Skin epidermis (tissue), 12 donors: ENCODE measurements at regions not wholly inside any gene's neighbourhood (a gene's known extent, or its start where the extent isn't known, plus 50 kb on each side); places are given as distances from the start of the nearest gene placed in this dataset.
"Not testable (repeated sequence)": the region's sequence is repeated elsewhere in the genome, so short reads cannot be mapped to it uniquely, and the experiment has no call there.

Experiments
- H3K27ac ChIP-seq, 21 experiments: fragments of 200-600 bp; sonication (generic) in 11 of 21; one replicate each; pipeline ENCODE4 v1.5.0; 2020; ENCODE audit warnings: mild to moderate bottlenecking in 3 of 21, inconsistent platforms in 2 of 21, moderate library complexity in 2 of 21
- H3K4me3 ChIP-seq, 7 experiments: fragments of 200-600 bp; sonication (generic) in 2 of 7; one replicate each; pipeline ENCODE4 v1.5.0; 2020; ENCODE audit warnings: inconsistent platforms in 2 of 7, mild to moderate bottlenecking in 2 of 7, moderate library complexity in 1 of 7

- Histone ChIP-seq H3K4me3 (no peak overlapping the region), H3K27ac (no peak overlapping the region)
Observed at GRCh38 chr3:159030886-159031679, 229.2 kb downstream of the MFSD1 start.

DNA sequence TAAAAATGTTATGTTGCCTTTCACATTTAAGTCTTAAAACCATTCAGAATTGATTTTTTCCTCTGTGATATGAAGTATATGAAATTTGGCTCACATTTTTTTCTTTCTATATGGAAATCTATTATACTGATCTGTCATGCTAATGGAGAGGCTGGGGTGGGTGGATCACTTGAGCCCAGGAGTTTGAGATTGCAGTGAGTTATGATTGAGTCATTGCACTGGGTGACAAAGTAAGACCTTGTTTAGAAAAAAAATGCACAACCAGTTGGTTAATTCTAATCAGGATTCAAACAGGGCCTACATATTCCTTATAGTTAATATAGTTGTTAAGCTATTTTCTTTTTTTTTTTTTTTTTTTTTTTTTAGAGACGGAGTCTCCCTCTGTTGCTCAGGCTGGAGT, 230.5 kb downstream of the MFSD1 start:
- no peak overlapping the region for H3K4me3 ChIP-seq
- no peak overlapping the region for H3K27ac ChIP-seq

- H3K4me3 ChIP-seq = no peak overlapping the region
- H3K27ac ChIP-seq = no peak overlapping the region
Observed at GRCh38 chr3:159038405-159038804, 236.6 kb downstream of the MFSD1 start.

DNA sequence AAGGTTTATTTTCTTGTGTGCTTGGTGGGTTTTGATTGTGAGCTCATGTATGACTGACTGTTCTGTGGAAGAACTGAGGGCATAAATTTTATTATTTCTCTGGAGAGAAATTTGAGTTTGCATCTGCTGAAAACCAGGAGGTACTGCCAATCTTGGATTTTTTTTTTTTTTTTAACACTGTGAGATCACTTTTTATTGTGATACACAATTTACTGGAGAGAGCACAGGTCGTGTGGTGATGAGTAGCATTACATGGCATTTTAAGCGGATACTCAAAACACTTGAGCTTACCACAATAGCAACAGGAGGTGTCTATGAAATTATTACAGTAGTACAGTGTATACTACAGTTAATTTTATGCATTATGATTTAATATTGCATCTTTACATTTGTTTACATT, 237.4 kb downstream of the MFSD1 start:
- Histone ChIP-seq H3K27ac (no peak overlapping the region), H3K4me3 (no peak overlapping the region)

DNA sequence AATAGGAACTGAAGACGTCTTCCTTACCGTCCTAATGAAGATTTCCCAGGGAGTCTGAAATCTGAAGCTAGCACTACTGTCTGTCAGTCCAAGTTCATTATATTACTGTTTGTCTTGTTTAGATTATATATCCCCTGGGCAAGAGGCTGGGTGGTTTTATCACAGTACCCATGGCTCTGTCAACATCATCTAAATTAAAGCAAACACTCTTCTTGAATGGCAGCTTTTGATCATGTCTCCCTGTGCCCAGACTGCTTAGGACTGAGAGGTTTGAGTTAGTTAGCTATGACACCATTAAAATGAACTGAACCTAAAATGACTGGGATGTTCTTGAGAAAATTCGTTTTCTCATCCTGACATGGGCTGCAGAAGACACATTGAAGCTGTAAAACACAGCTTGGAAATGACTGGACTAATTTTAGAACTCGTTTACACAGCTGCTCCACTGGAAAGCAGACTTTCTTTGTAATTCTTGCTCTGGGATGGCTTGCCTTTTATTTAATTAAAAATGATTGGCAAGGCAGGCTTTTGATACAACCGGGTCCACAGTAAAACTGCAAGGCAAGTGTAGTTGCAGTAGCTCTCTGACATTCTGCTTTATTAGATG, 243.5 kb downstream of the MFSD1 start:
- no peak overlapping the region for H3K4me3 ChIP-seq
- H3K27ac ChIP-seq = no peak overlapping the region

GRCh38 chr3:159047361-159047760, 245.5 kb downstream of the MFSD1 start:
- Histone ChIP-seq H3K27ac (no peak overlapping the region), H3K4me3 (no peak overlapping the region)

GRCh38 chr3:159052494-159052893, 250.6 kb downstream of the MFSD1 start:
- not testable (repeated sequence) for H3K27ac ChIP-seq, H3K4me3 ChIP-seq

DNA sequence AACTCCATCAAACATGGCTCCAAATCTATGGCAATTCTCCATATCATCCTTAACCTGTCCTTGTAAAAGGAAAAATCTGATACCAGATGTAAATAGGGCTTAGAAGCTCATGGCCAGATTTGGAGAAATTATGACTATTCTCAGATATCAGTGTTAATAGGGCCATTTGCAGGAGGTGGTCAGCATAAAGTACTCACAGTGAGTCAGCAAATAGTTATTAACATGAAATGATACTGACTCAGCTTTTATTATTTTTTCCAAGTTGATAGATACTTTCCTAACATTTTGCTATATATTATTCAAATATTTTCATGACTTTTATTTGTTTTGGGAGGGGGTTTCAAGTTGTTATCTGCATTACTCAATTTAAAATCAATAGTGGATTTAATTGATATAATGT, 255.8 kb downstream of the MFSD1 start:
- H3K4me3 ChIP-seq = no peak overlapping the region
- no peak overlapping the region for H3K27ac ChIP-seq

DNA sequence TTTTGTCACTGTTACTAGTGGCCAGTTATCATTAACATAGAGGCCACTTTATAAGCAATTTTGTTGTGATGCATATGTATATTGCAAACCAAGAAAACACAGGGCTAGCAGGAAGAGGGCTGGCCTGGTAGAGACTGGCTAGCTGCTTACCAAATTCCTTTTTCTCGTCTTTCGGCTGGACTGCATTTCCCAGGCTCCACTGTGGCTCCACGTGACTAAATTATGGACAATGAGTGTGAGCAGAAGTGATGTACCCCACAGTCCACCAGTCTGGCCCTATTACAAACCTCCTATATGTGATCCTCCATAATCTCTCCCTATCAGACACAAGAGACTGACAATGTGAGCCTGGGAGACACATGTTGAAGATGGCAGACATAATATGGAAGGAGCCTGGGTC, 257.0 kb downstream of the MFSD1 start:
- Histone ChIP-seq H3K27ac (no peak overlapping the region), H3K4me3 (no peak overlapping the region)

DNA sequence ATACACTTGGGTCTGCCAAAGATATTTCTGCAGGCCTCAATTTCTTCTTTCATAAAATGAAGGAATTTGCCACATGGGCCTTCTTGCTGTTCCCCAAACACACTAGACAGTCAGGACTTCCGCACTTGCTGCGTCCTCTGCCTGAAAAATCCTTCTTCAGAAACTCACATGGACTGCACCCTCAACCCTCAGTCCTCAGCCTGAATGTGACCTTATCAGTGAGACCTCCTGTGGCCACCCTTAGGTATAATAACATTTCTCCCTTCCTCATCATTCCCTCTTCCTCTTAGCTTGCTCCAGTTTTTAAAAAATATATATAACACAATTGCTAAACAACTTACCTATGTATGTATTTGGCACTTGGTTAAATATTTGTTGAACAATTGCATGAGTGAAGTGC, 257.5 kb downstream of the MFSD1 start:
- H3K4me3 ChIP-seq = no peak overlapping the region
- H3K27ac ChIP-seq = no peak overlapping the region

GRCh38 chr3:159062734-159063410, 261.0 kb downstream of the MFSD1 start:
- Histone ChIP-seq H3K27ac (no peak overlapping the region), H3K4me3 (no peak overlapping the region)

- no peak within 1 kb of the TSS for H3K4me3 ChIP-seq
- no peak within 1 kb of the TSS for H3K27ac ChIP-seq
Observed at GRCh38 chr3:159069091-159069490, 267.2 kb downstream of the MFSD1 start, which contains the start of gene IQCJ. Gene IQCJ, plus strand, starts transcription at chr3:159069319.

DNA sequence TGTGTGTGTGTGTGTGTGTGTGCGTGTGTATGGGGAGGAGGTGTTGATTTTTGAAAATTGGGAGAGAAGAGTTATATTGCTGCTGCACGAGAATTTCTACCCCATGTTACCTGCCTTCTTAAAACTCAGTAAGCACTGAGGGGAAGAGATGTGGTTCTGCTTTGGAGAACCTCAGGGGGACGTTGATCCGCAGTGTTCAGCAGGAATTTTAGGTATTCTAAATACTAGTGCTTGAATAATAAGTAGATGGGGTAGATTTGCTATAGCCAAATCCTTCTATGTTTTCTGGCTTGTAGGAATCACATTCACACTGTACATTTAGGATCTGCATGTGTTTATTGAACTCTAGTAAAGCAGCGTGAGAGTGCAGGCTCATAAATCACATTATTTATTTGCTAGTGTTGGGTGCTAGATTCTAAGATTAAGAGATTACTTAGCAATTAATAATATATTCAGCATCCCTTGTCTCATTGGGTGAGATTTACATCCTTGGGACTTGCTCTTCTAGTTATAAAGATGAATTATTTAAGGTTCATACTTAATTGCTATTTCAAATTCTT, 268.1 kb downstream of the MFSD1 start:
- no peak overlapping the region for H3K27ac ChIP-seq
- no peak overlapping the region for H3K4me3 ChIP-seq

GRCh38 chr3:159074756-159075701, 273.2 kb downstream of the MFSD1 start:
- Histone ChIP-seq H3K27ac (no peak overlapping the region), H3K4me3 (no peak overlapping the region)

- no peak overlapping the region for H3K4me3 ChIP-seq
- no peak overlapping the region for H3K27ac ChIP-seq
Observed at GRCh38 chr3:159077860-159078259, 276.0 kb downstream of the MFSD1 start.

DNA sequence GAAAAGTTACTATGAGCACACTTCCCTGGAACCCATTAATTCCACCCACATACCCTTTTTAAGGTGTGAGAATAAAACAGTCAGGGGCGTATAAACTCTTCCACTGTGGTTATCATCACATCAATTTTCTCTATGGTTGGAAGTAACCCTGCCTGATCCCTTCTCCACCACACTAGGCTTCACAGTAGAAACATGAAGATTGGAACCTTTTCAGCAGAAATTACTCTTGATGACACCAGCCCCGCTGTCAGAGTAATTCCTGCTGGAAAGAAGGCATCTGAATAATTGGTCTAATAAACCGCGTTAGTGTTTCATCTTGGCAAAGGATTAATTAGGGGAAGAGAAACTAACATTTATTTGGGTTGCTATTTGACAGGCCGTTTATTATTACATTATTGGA, 278.4 kb downstream of the MFSD1 start:
- no peak overlapping the region for H3K27ac ChIP-seq
- no peak overlapping the region for H3K4me3 ChIP-seq

- H3K27ac ChIP-seq = no peak overlapping the region
- H3K4me3 ChIP-seq = no peak overlapping the region
Observed at GRCh38 chr3:159080821-159081220, 279.0 kb downstream of the MFSD1 start.

DNA sequence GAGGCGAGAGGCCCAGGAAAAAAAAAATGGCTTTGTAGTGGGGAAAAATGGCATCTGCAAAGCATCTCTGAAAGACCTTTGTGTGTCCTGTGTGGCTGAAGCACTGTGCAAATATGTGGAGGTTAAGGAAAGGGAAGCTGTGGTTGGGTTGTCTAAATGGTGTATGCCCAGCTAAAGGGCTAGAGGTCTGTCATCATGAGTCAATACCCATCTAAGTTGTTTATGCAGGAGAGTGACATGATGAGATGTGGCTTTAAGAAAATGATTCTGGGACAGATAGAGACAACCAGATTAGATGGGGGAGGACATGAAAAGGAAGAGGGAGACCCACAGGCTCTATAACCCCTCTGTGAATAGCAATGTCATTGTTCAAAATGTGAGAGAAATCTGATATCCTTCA, 280.7 kb downstream of the MFSD1 start:
- no peak overlapping the region for H3K4me3 ChIP-seq
- H3K27ac ChIP-seq = no peak overlapping the region

GRCh38 chr3:159091936-159092335, 290.1 kb downstream of the MFSD1 start:
- H3K4me3 ChIP-seq = no peak overlapping the region
- no peak overlapping the region for H3K27ac ChIP-seq

DNA sequence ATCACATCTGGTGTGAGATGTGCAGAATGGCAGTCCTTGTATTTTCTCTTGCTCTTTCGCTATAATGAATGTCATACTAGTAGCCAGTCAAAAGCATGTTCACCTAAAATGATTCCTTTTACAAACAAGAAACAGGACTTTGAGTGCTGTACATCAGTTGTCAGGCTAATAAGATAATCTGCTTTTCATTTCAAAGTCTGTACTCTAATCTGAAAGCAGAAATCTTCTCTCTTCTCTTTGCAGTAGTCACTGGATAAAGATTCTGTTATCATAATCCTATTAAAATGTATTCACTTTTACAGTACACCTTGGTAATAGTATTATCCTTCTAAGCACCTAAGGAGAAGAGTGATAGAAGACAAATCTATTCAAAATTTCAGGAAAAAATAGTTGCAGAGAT, 300.1 kb downstream of the MFSD1 start:
- Histone ChIP-seq H3K4me3 (no peak overlapping the region), H3K27ac (no peak overlapping the region)
